ENCODE measurements at regions not wholly inside any gene's neighbourhood (a gene's known extent, or its start where the extent isn't known, plus 50 kb on each side); places are given as distances from the start of the nearest gene placed in this dataset.

- H2AK9ac ChIP-seq (replicated peaks; ENCODE audit: low read depth, low read length, poor library complexity) = no peak overlapping the region
- POLR2A ChIA-PET (ENCODE audit: unreplicated experiment) = no interaction called here
- H4K91ac ChIP-seq (ENCODE audit: insufficient read depth, low read depth, low read length) = 0 out of 2 replicates have a peak overlapping the region, but pooled peaks have one; percentile 10
- no peak overlapping the region for H3K9ac ChIP-seq (ENCODE audit: low read depth, low read length)
- no peaks in the 10 kb centered on the region for H3K36me3 ChIP-seq (ENCODE audit: control insufficient read depth, insufficient read depth, low read length)
- no peaks in the 10 kb centered on the region for H3K9me1 ChIP-seq (ENCODE audit: insufficient read depth, low read length)
- H2BK120ac ChIP-seq (ENCODE audit: low read depth, low read length) = peak overlapping the region; percentile 50
- H4K8ac ChIP-seq (ENCODE audit: low read depth in 2 of 2, low read length in 2 of 2) = peak overlapping the region in 1 of 2 experiments; percentile 29; a peak in 1 of 4 replicates
- no peak overlapping the region for H3K56ac ChIP-seq (ENCODE audit: extremely low read depth, insufficient read depth, low read length)
- H3K18ac ChIP-seq (ENCODE audit: low read depth, low read length) = no peak overlapping the region
- WGBS, 2 experiments (ENCODE audit: extremely low coverage in 2 of 2, insufficient read length in 1 of 2) = no CpG with 5 or more reads among the region's 2 CpGs
- peak overlapping the region; percentile 40; the same call in 1 of the 2 replicates for H2BK20ac ChIP-seq (ENCODE audit: low read depth, low read length)
- H3K4me1 ChIP-seq (ENCODE audit: control insufficient read depth, insufficient read depth, low read length) = peaks cover 5% of the 10 kb centered on the region; the same call in 1 of the 2 replicates
- no TSS peak for BruUV-seq (replicated peaks)
- DNase-seq (no peak), ATAC-seq (ENCODE audit: low read depth) (no peak)
- H2AK5ac ChIP-seq (ENCODE audit: low read depth, low read length) = peak overlapping the region; percentile 40; the same call in 1 of the 2 replicates
- no peak overlapping the region for H3K4me3 ChIP-seq (ENCODE audit: insufficient read depth, low read depth, low read length)
- no peak overlapping the region for H3K23ac ChIP-seq (ENCODE audit: low read depth, low read length)
- H3K4ac ChIP-seq (ENCODE audit: low read depth, low read length) = peak overlapping the region; percentile 17; the same call in 1 of the 2 replicates
- no peak overlapping the region for H2AFZ ChIP-seq (replicated peaks; ENCODE audit: low read length, poor library complexity)
- no peaks in the 10 kb centered on the region for H4K20me1 ChIP-seq (ENCODE audit: insufficient read depth, low read length)
- no peaks in the 10 kb centered on the region for H3K27me3 ChIP-seq (ENCODE audit: control insufficient read depth, insufficient read depth, low read length)
- no peak for TF ChIP-seq MXI1 (IDR thresholded peaks at IDR 0.05; ENCODE audit: borderline replicate concordance, low read depth, low read length)
- TF ChIP-seq POLR2A (IDR thresholded peaks at IDR 0.05; ENCODE audit: low read depth, low read length) = no peak
- no peak for TF ChIP-seq NFE2L2 (IDR thresholded peaks at IDR 0.05; ENCODE audit: low read depth, low read length)
- TF ChIP-seq USF2 (IDR thresholded peaks at IDR 0.05; ENCODE audit: low read depth, low read length) = no peak
- TF ChIP-seq MAZ (IDR thresholded peaks at IDR 0.05; ENCODE audit: borderline replicate concordance, low read depth, low read length) = no peak
- TF ChIP-seq RAD21 (IDR thresholded peaks at IDR 0.05; ENCODE audit: low read length) = no peak
- TF ChIP-seq RCOR1 (IDR thresholded peaks at IDR 0.05; ENCODE audit: insufficient replicate concordance, low read length) = no peak
- TF ChIP-seq FOS (IDR thresholded peaks at IDR 0.05; ENCODE audit: low read depth, low read length) = no peak
- no peak for TF ChIP-seq RFX5 (IDR thresholded peaks at IDR 0.05; ENCODE audit: low read depth, low read length)
- H3K9me3 ChIP-seq (ENCODE audit: control insufficient read depth, insufficient read depth, low read length) = no peaks in the 10 kb centered on the region
- intact Hi-C loops (cut with micrococcal nuclease) (loop anchor here (5.0 kb wide), 3 partner anchors 299 to 789 kb away; no protein-coding TSS in a partner anchor), in situ Hi-C loops (cut with MboI; ENCODE audit: low sequenced_read_pairs) (loop anchor here (10.0 kb wide), 2 partner anchors 606 to 1806 kb away; no protein-coding TSS in a partner anchor), dilution Hi-C loops (cut with HindIII; ENCODE audit: low sequenced_read_pairs, unreplicated experiment) (no loop called here)
- H3K27ac ChIP-seq (ENCODE audit: insufficient read depth, low read length) = no peak overlapping the region
- CTCF ChIA-PET = interaction anchor here (0.5 kb wide), 1 partner anchor 601 kb away, joined by 3 read pairs; no protein-coding TSS in a partner anchor
- H2BK15ac ChIP-seq (ENCODE audit: low read depth, low read length) = peak overlapping the region; percentile 15; the same call in 2 of the 3 replicates
- H3K14ac ChIP-seq (replicated peaks; ENCODE audit: low read depth, low read length) = no peak overlapping the region
- no peak overlapping the region for H4K5ac ChIP-seq (ENCODE audit: low read depth, low read length)
- no peak overlapping the region for H2BK5ac ChIP-seq (ENCODE audit: low read depth, low read length, poor library complexity, severe bottlenecking)
- H3K4me2 ChIP-seq (ENCODE audit: low read depth, low read length) = no peak overlapping the region
- no peaks in the 10 kb centered on the region for H3K79me1 ChIP-seq (ENCODE audit: low read depth in 1 of 2, low read length in 2 of 2)
Measured at GRCh38 chr2:157191186-157191585, 66.3 kb upstream of the GALNT5 start.

Measured in IMR-90 (cell line).